Ishikawa (cell line): ENCODE measurements at regions not wholly inside any gene's neighbourhood (a gene's known extent, or its start where the extent isn't known, plus 50 kb on each side); places are given as distances from the start of the nearest gene placed in this dataset.

ENCODE experiments used
- CEBPB ChIP-seq: IDR thresholded peaks from 2 replicates; pipeline ENCODE4 v1.6.1; 2012
- CREB1 ChIP-seq: IDR thresholded peaks from 2 replicates; pipeline ENCODE4 v1.6.1; 2012; ENCODE audit warnings: low read depth
- EGR1 ChIP-seq: IDR thresholded peaks from 2 replicates; pipeline ENCODE4 v1.6.1; 2012
- EP300 ChIP-seq: IDR thresholded peaks from 2 replicates; pipeline ENCODE4 v1.6.1; 2012; ENCODE audit warnings: borderline replicate concordance
- FOXM1 ChIP-seq: IDR thresholded peaks from 2 replicates; pipeline ENCODE4 v1.6.1; 2012; ENCODE audit warnings: low read depth, borderline replicate concordance
- NFIC ChIP-seq: IDR thresholded peaks from 2 replicates; pipeline ENCODE4 v1.6.1; 2012
- RAD21 ChIP-seq: IDR thresholded peaks from 2 replicates; pipeline ENCODE4 v1.6.1; 2012; ENCODE audit warnings: low read depth
- REST ChIP-seq: IDR thresholded peaks from 2 replicates; pipeline ENCODE4 v1.6.1; 2012; ENCODE audit warnings: low read depth, mild to moderate bottlenecking
- TAF1 ChIP-seq: IDR thresholded peaks from 2 replicates; pipeline ENCODE4 v1.6.1; 2012; ENCODE audit warnings: low read depth, mild to moderate bottlenecking
- TCF12 ChIP-seq: IDR thresholded peaks from 2 replicates; pipeline ENCODE4 v1.6.1; 2012; ENCODE audit warnings: low read depth
- TEAD4 ChIP-seq: IDR thresholded peaks from 2 replicates; pipeline ENCODE4 v1.6.1; 2012
- USF1 ChIP-seq: IDR thresholded peaks from 2 replicates; pipeline ENCODE4 v1.6.1; 2012
- YY1 ChIP-seq: IDR thresholded peaks from 2 replicates; pipeline ENCODE4 v1.6.1; 2012; ENCODE audit warnings: low read depth
- ZBTB7A ChIP-seq: IDR thresholded peaks from 2 replicates; pipeline ENCODE4 v1.6.1; 2012; ENCODE audit warnings: low read depth
- TF ChIP-seq, protein P1 (sequence below): IDR thresholded peaks from 2 replicates; pipeline ENCODE4 v1.6.1; 2012

GRCh38 chr6:14734052-14734415 is 511.8 kb upstream of the JARID2 start:
- no peak for TF ChIP-seq FOXM1
- TF ChIP-seq CREB1, result no peak
- no peak for TF ChIP-seq NFIC
- TF ChIP-seq REST, result no peak
- TF ChIP-seq RAD21, result no peak
- TF ChIP-seq EGR1, result no peak
- no peak for TF ChIP-seq ZBTB7A
- no peak for TF ChIP-seq EP300
- TF ChIP-seq USF1, result no peak
- TF ChIP-seq, protein P1, sequence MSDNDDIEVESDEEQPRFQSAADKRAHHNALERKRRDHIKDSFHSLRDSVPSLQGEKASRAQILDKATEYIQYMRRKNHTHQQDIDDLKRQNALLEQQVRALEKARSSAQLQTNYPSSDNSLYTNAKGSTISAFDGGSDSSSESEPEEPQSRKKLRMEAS, result no peak
- no peak for TF ChIP-seq CEBPB
- TF ChIP-seq TCF12, result no peak
- no peak for TF ChIP-seq YY1
- no peak for TF ChIP-seq TAF1
- TF ChIP-seq TEAD4, result no peak

DNA sequence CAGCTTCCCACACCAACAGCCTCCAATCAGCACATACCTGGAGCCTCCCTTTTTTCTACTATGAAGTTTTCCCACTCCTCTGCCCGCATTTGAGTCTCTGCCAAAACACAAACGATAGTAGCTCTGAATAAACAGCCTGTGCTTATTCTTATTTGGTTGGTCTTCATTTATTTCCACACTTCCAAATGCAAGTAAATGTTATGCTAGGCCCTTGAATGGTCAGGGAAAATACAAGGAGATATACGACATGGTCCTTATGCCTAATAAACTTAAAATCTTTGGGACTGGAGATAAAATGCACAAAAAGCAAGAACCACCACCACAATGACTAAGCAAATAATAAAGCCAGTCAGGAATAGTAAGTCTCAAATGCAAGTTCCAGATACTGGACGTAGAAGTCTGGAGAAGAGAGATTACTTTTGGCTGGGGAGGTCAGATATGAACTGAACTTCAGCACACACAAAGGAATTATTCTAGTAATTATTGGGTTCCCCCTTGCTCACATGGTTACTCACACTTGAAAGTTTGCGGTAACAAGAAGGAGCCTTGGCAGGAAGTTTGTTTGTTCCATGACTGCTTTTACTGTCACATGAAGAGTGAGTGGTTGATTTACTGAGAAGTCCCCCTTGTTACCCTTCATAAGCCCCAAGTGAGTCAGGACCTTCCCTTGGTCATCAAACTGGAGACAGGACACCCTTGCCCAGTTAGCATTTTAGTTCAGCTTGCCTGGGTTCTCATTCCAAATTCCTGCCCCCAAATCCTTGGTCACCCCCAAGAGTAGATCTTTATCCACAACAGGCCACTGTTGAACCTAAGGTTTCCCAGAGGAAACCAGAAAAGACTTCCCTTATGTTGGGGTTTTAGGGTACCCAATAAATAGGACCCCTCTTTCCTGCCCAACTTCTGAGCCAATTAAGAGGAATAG is 511.2 kb upstream of the JARID2 start:
- no peak for TF ChIP-seq EP300
- TF ChIP-seq USF1, result no peak
- no peak for TF ChIP-seq REST
- TF ChIP-seq, protein P1, result no peak
- no peak for TF ChIP-seq NFIC
- TF ChIP-seq CEBPB, result no peak
- TF ChIP-seq YY1, result no peak
- no peak for TF ChIP-seq TEAD4
- no peak for TF ChIP-seq RAD21
- no peak for TF ChIP-seq ZBTB7A
- no peak for TF ChIP-seq TAF1

DNA sequence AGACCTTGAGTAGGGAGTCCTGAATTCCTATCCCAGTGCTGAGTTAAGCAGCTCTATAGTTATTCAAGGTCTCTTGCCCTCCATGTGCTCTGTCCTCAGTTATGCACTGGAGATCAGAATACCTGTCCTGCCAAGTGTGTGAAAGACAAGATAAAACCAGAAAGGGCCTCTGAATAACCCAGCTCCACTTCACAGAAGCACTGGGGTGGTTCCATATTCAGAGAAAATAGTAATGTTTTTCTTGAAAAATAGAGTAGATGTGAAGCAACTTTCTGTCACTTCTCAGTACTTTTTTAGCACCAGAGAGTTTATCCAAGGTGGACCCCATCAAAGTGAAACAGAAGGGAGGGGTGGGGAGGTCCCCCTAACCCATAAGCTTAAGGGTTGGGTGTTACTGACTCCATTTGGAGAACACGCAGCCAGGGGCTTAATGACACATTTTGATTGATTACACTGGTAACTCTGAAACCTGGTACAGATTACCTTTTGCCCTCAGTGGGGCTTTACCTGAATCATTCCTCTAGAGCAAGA is 509.8 kb upstream of the JARID2 start:
- TF ChIP-seq CREB1 (no peak), EP300 (no peak)

DNA sequence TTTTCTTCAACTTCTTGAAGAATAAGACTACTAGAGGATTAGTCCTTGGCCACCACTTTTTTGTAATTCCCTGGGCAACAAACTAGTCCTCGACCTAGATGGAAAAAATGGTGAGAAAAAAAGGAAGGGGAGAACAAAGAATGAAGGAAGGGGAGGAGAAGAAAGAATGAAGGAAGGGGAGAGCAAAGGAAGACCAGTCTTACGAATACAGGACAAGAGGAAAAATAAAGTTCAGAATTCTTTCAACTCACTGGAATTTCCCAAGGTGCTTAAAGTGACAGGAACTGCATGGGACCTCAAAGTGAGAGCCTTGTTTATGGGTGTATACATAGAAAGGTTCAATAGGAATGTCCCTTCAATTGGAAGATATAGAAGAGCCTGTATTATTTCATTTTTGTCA is 509.3 kb upstream of the JARID2 start:
- TF ChIP-seq YY1, result no peak
- no peak for TF ChIP-seq TAF1
- TF ChIP-seq TCF12, result no peak
- no peak for TF ChIP-seq EP300
- TF ChIP-seq CEBPB, result no peak
- TF ChIP-seq, protein P1, result no peak
- TF ChIP-seq NFIC, result no peak
- no peak for TF ChIP-seq TEAD4
- no peak for TF ChIP-seq REST
- no peak for TF ChIP-seq EGR1
- TF ChIP-seq RAD21, result no peak
